Liver (tissue), 3 donors: ENCODE measurements at regions not wholly inside any gene's neighbourhood (a gene's known extent, or its start where the extent isn't known, plus 50 kb on each side); places are given as distances from the start of the nearest gene placed in this dataset.

ENCODE experiments used
- ATF3 ChIP-seq: IDR thresholded peaks from 2 replicates; pipeline ENCODE4 v1.6.1; 2016; ENCODE audit warnings: antibody characterized with exemption
- CTCF ChIP-seq: fragments of 150-350 bp; IDR thresholded peaks from 2 replicates; pipeline ENCODE4 v1.5.1; 2017; ENCODE audit warnings: improper control_type of control experiment, low read depth, low read length; ENCODE audit not compliant: missing input control
- FOXA2 ChIP-seq: IDR thresholded peaks from 2 replicates; pipeline ENCODE4 v1.6.1; 2016; ENCODE audit warnings: antibody characterized with exemption
- JUND ChIP-seq, 2 donors: IDR thresholded peaks; 2 replicates each; pipeline ENCODE4 v1.6.1; 2016; ENCODE audit warnings: antibody characterized with exemption in 2 of 2
- MAX ChIP-seq: IDR thresholded peaks from 2 replicates; pipeline ENCODE4 v1.6.1; 2016; ENCODE audit warnings: antibody characterized with exemption
- NR2F2 ChIP-seq: IDR thresholded peaks from 2 replicates; pipeline ENCODE4 v1.6.1; 2016; ENCODE audit warnings: antibody characterized with exemption
- RAD21 ChIP-seq, 2 donors: IDR thresholded peaks; 2 replicates each; pipeline ENCODE4 v1.6.1; 2016; ENCODE audit warnings: antibody characterized with exemption in 2 of 2, mild to moderate bottlenecking in 2 of 2
- REST ChIP-seq: IDR thresholded peaks from 2 replicates; pipeline ENCODE4 v1.6.1; 2016; ENCODE audit warnings: antibody characterized with exemption, mild to moderate bottlenecking
- SP1 ChIP-seq: IDR thresholded peaks from 2 replicates; pipeline ENCODE4 v1.6.1; 2018; ENCODE audit warnings: antibody characterized with exemption, mild to moderate bottlenecking
- TAF1 ChIP-seq: conservative IDR thresholded peaks from 2 replicates; pipeline ENCODE4 v1.6.1; 2016; ENCODE audit warnings: antibody characterized with exemption, mild to moderate bottlenecking
- YY1 ChIP-seq: IDR thresholded peaks from 2 replicates; pipeline ENCODE4 v1.6.1; 2016; ENCODE audit warnings: antibody characterized with exemption, mild to moderate bottlenecking
- donor health status: healthy.
- donor health status: healthy.

GRCh38 chr2:88925770-88926462, 234.4 kb downstream of the RPIA start:
- TF ChIP-seq TAF1, result no peak
- no peak for TF ChIP-seq FOXA2
- TF ChIP-seq ATF3, result no peak
- no peak for TF ChIP-seq CTCF
- no peak for TF ChIP-seq REST
- TF ChIP-seq YY1, result no peak
- TF ChIP-seq MAX, result no peak
- no peak for TF ChIP-seq JUND (IDR thresholded peaks at IDR 0.05)
- TF ChIP-seq RAD21 (IDR thresholded peaks at IDR 0.05), result no peak
- no peak for TF ChIP-seq SP1
- no peak for TF ChIP-seq NR2F2
